GM18909 (cell line): ENCODE measurements at regions not wholly inside any gene's neighbourhood (a gene's known extent, or its start where the extent isn't known, plus 50 kb on each side); places are given as distances from the start of the nearest gene placed in this dataset.
"Not testable (repeated sequence)": the region's sequence is repeated elsewhere in the genome, so short reads cannot be mapped to it uniquely, and the experiment has no call there.

Source experiments
- ATAC-seq: cut with Tn5 transposase; IDR thresholded peaks from one replicate; pipeline ENCODE4 v1.9.1; 2021; ENCODE audit warnings: mild to moderate bottlenecking; ENCODE audit not compliant: unreplicated experiment, poor library complexity

DNA sequence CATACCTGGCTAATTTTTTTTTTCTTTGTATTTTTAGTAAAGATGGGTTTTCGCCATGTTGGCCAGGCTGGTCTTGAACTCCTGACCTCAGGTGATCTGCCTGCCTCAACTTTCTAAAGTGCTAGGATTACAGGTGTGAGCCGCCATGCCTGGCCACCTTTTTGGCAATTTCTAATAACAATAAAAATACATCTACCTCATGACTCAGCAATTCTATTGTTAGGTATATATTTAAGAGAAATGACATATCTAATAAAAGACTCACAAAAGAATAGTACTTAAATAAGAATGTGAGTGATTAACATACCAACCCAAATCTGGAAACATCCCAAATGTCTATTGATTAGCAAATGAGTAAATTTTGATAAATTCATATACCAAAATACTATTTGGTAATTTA, 103.6 kb upstream of the PPP1R9A start:
- ATAC-seq = no peak

- ATAC-seq = not testable (repeated sequence)
These were observed 98.7 kb upstream of the PPP1R9A start for GRCh38 chr7:94808673-94809072.

GRCh38 chr7:94810496-94810895, 96.9 kb upstream of the PPP1R9A start:
- no peak for ATAC-seq

GRCh38 chr7:94813917-94814316, 93.5 kb upstream of the PPP1R9A start:
- no peak for ATAC-seq

DNA sequence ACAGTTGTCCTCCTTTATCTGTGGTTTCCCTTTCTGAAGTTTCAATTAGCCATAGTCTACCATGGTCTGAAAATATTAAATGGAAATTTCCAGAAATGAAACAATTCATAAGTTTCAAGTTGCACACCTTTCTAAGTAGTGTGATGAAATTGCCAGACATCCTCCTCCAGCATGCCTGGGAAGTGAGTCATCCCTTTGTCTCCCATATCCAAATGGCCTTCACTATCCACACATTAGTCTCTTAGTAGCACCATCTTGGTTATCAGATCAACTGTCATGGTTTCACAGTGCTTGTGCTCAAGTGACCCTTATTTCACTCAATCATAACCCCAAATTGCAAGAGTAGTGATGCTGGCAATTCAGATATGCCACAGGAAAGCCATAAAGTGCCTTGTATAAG, 83.4 kb upstream of the PPP1R9A start:
- no peak for ATAC-seq

- no peak for ATAC-seq
These were observed 77.4 kb upstream of the PPP1R9A start for GRCh38 chr7:94829987-94830386.

GRCh38 chr7:94832051-94832450, 75.3 kb upstream of the PPP1R9A start:
- no peak for ATAC-seq

DNA sequence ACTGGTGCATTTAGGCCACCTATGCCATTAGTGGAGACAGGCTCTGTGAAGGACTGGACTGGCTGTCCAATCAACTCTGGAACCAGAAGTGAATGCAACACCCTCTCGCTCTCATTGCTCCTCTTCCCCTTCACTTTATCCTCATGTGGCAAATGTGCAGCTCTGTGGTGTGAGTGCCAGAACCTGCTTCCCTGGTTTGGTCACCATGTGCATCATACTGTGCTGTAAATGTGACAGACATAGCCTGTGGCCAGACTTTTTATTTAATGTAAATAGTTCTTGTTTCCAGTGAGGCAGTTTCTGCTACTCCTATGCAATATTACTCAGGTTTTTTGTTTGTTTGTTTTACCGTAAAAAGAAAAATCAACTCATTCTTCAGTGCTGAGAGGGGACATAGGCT, 73.0 kb upstream of the PPP1R9A start:
- ATAC-seq = no peak

- ATAC-seq = no peak
These were observed 68.7 kb upstream of the PPP1R9A start for GRCh38 chr7:94838717-94839116.

DNA sequence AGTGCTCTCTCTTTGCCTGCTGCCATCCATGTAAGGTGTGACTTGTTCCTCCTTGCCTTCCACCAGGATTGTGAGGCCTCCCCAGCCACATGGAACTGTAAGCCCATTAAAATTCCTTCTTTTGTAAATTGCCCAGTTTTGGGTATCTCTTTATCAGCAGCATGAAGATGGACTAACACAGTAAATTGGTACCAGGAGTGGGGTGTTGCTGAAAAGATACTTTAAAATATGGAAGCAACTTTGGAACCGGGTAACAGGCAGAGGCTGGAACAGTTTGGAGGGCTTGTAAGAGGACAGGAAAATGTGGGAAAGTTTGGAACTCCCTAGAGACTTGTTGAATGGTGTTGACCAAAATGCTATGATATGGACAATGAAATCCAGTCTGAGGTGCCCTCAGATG, 63.8 kb upstream of the PPP1R9A start:
- ATAC-seq = no peak

DNA sequence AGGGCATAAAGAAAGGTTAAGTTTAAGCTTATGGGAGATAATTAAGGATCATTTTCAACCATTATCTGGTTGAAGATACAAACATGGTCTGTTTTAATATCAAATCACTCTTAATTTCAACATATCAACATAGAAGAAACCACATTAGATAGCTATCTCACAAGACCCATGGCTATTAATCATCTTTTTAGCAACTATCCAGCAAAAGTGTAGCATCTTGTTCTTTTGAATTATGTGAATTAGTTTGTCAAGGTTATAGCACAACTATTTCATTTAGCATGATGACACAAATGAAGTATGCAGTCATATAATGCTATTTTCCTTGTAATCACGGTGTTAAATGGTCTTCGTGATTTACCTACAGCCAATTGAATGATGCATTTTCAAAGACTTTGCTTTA, 58.9 kb upstream of the PPP1R9A start:
- ATAC-seq = no peak

- no peak for ATAC-seq
These were observed 58.3 kb upstream of the PPP1R9A start for GRCh38 chr7:94848992-94849576.

DNA sequence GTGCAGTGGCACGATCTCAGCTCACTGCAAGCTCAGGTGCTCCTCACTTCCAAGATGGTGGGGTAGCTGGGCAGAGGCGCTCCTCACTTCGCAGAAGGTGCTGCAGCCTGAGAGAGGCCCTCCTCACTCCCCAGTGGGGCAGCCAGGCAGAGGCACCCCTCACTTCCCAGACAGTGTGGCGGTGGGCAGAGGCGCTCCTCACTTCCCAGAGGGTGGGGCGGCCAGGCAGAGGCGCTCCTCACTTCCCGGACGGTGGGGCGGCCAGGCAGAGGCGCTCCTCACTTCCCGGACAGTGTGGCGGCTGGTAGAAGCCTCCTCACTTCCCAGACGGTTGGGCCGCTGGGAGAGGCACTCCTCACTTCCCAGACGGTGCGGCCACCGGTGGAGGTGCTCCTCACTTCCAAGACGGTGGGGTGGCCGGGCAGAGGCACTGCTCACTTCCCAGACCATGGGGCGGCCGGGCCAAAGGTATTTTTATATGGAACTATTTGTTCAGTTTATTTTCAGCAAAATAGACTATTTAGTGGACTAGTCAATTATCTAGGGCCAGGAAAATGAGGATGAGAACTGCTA, 57.7 kb upstream of the PPP1R9A start:
- ATAC-seq = no peak

- ATAC-seq = no peak
These were observed 51.8 kb upstream of the PPP1R9A start for GRCh38 chr7:94855589-94855988.

DNA sequence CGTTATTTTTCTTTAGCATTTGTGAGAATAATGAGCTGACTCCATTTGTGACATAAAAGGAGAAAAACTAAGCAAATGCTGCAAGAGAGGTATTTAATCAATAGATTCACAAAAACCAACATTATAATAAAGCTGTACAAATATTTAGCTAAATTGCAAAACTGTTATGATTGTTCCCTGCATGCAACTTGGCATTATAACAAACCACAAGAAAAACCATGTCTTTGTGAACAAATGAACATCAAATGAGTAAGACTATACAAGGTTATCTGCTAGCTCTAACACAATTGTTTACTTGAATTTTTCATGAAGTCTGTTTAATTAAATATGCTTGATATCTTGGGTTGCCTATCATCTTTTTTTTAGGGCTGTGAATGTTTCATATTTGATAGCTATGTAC, 50.8 kb upstream of the PPP1R9A start:
- no peak for ATAC-seq
